HT-29 (cell line): ENCODE measurements at regions not wholly inside any gene's neighbourhood (a gene's known extent, or its start where the extent isn't known, plus 50 kb on each side); places are given as distances from the start of the nearest gene placed in this dataset.

ENCODE experiments used
- DNase-seq: peaks from one replicate; pipeline ENCODE4 v3.0.0-alpha.2; 2015; ENCODE audit warnings: low spot score

DNA sequence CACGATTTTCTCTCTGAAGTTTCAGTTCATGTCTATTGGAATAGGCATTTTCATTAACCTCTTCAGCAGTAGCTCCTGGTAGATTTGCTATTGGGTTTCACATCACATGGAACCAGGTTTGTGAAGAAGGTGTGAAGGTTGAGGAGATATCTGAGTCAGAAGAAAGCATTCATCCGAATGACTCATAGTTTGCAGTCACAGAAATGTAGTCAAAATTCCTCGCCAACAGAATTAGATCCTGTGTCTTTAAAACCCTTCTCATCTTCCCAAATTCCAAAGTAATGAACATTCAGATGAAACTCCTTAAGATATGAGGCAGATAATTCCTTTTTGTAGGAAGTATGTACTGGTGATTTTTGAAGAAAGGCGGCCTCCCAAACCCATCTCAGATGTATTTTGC, 125.0 kb upstream of the LARGE1 start:
- no peak for DNase-seq

GRCh38 chr22:34055525-34056200, 135.4 kb upstream of the LARGE1 start:
- peak; percentile 64 for DNase-seq

DNA sequence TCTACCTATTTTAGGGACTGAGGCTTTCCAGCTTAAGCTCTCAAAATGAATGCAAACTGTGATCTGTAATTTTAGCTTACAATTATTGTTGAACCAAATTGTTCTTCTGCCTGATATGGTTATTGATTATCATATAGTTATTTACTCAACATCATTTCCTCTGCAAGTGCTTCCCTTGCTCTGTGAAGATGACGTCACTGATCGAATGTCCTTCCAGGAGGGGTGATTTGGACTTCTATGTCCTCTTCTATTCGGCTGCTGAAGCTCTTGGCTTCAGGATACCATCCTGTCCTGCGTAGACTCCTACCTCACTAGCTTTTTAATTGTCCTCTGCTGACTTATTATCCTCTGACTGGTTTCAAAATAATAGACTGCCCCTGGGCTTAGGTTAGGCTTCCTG, 137.4 kb upstream of the LARGE1 start:
- DNase-seq, result no peak

- DNase-seq, result no peak
Observed at GRCh38 chr22:34064696-34065095, 144.4 kb upstream of the LARGE1 start.

DNA sequence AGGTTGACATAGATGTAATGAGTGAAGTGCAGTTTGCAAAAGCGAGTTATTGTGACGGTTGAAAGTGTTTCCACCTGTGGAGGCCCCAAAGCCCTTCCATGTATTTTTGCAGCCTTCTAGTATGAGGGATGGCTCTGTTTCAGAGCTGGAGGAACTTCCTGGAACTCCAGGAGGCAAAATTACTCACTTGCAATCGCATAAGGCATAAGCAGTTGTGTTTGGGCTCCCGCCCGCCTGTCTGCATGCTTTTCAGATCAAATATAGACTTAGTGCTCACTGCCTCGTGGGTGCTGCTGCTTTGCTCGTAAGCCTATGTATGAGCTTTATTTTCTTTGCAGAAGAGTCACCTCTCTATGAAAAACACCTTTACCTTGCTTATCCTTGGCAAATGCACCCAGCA, 146.8 kb upstream of the LARGE1 start:
- no peak for DNase-seq

GRCh38 chr22:34068001-34068400, 147.7 kb upstream of the LARGE1 start:
- DNase-seq, result no peak

- DNase-seq, result no peak
Observed at GRCh38 chr22:34070051-34070450, 149.8 kb upstream of the LARGE1 start.

GRCh38 chr22:34070531-34070930, 150.3 kb upstream of the LARGE1 start:
- no peak for DNase-seq

- no peak for DNase-seq
Observed at GRCh38 chr22:34072585-34072984, 152.3 kb upstream of the LARGE1 start.

GRCh38 chr22:34080433-34080832, 160.2 kb upstream of the LARGE1 start:
- DNase-seq, result no peak

DNA sequence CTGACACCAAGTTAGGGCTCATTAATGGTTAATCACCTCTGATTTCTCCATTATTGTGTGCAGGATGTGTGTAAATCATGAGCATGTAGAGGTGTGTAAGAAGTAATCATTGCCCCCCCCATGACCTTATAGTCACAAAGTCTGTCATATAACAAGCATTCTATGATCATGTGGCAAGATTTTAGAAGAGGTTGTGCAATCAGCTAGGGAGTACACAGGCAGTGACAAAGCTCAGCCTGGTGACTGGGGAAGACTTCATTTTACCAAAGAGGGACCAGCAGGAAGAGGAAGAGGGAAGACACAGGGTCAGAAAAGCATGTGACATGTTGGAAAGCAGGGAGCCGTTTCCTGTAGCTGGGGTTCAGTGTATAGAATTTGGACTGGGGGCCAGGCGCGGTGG, 176.5 kb upstream of the LARGE1 start:
- no peak for DNase-seq

DNA sequence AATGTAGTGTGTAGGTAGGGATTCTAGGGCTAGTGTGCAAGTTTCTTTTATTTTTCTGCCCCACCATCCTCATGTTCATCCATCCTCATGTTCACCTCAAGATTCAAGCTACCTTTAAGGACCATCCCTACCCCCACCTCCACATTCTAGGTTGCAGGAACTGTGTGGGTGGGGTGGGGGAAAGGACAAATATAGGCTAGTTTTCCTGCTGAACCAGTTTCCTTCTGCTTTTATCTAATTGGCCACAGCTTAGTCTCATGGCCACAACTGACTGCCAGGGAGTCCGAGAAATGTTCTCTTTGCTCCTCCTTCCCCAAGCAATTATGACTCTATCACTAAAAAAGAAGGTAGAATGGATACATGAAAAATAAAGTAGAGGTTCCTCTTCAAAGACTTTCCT, 179.0 kb upstream of the LARGE1 start:
- DNase-seq, result no peak

DNA sequence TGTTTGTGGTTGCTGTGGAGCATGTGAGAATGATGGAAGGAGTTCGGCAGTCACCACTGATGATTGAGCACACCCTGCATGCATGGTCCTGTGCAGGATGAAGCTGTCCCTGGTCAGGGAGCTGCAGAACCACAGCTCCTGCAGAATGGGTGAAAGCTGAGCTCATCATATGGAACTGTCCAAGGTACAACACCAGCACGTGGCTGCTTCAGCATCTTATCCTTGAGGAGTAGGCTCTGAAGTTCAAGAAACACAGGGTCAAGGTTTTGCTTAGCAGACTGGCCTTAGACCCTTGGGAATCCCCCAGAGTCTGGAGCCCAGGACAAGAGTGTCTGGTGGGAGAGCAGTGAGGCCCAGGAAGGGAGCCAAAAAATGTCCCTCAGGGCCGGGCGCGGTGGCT, 182.4 kb upstream of the LARGE1 start:
- no peak for DNase-seq

DNA sequence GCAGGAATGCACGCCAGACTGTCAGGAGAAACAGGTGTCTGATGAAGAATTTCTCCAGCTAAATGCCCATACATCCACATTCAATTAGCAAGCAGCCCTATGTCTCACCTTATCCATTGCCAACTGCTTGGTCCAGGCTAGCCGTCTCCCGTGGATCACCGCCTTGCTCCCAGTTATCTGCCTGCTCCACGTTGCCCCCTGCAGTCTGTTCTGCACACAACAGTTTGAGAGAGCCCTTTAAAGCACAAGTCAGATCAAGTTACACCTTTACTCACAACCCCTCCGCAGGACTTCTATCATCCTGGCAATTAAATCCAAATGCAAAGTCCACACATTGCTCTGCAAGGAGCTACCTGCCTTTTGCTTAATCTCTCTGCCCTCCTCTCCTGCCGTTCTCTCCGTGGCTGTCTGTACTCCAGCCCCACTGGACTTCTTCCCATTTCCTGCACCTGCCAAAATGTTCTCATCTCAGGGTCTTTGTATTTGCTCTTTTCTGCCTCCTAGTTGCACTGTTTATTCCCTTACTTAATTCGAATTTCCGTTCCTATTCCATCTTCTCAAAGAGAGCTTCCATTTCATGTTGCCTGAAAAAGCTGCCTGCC, 185.3 kb upstream of the LARGE1 start:
- peak; percentile 50 for DNase-seq

GRCh38 chr22:34108168-34108567, 187.9 kb upstream of the LARGE1 start:
- DNase-seq, result no peak

- DNase-seq, result peak; percentile 38
Observed at GRCh38 chr22:34111210-34111824, 191.0 kb upstream of the LARGE1 start.

- no peak for DNase-seq
Observed at GRCh38 chr22:34113381-34113780, 193.1 kb upstream of the LARGE1 start.

- DNase-seq, result no peak
Observed at GRCh38 chr22:34114406-34114805, 194.1 kb upstream of the LARGE1 start.

DNA sequence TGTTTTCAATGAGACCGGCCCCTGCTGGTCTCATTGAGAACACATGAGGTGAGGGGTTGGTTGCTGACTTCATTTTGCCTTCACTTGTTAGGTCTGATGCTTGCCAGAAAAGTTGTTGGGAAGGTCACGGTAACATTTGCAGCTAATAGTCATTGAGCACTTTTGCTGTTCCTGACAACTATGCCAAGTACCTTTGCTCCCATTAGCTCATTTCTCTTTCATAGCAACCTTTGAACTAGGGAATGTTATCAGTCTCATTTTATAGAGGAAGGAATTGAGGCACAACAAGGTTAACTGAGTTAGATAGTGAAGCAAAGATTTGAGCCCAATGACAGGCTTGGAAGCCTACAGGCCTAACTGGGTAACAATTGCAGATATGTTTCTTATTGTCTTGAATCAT, 195.4 kb upstream of the LARGE1 start:
- no peak for DNase-seq

DNA sequence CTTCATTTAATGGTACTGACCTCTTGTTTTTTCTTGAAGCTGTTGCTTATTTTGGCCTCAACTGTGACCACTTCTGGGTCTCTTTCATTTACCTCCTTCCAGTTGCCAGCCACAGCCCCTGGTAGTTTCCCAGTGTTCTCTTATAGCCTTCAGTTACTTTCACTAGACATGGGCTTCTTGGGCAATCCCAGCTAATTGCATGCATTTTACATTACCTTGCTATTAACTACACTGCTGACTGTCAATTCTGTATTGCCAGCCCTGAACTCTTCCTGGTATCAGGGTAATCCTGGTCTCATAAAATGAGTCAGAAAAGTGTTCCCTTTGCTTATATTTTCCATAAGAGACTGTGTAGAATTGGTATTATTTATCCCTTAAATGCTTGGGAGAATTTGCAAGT, 195.8 kb upstream of the LARGE1 start:
- no peak for DNase-seq

GRCh38 chr22:34122042-34122441, 201.8 kb upstream of the LARGE1 start:
- DNase-seq, result no peak

- no peak for DNase-seq
Observed at GRCh38 chr22:34129691-34130486, 209.6 kb upstream of the LARGE1 start.

- DNase-seq, result no peak
Observed at GRCh38 chr22:34135749-34136148, 215.5 kb upstream of the LARGE1 start.
